Occipital lobe (tissue), 1 donor: ENCODE measurements at regions not wholly inside any gene's neighbourhood (a gene's known extent, or its start where the extent isn't known, plus 50 kb on each side); places are given as distances from the start of the nearest gene placed in this dataset.

Source experiments
- DNase-seq: peaks from one replicate; lab custom pipeline; 2025; lab: John Stamatoyannopoulos, UW

- DNase-seq = no peak
Measured at GRCh38 chrX:39935411-39936064, 162.2 kb downstream of the BCOR start.

- DNase-seq = no peak
Measured at GRCh38 chrX:39936886-39937770, 160.6 kb downstream of the BCOR start.

GRCh38 chrX:39938466-39938865 lies 159.3 kb downstream of the BCOR start:
- DNase-seq = no peak

- no peak for DNase-seq
Measured at GRCh38 chrX:39939678-39940077, 158.1 kb downstream of the BCOR start.

- no peak for DNase-seq
Measured at GRCh38 chrX:39941332-39941920, 156.3 kb downstream of the BCOR start.

- no peak for DNase-seq
Measured at GRCh38 chrX:39944416-39944815, 153.3 kb downstream of the BCOR start.

GRCh38 chrX:39945709-39946108 lies 152.0 kb downstream of the BCOR start:
- DNase-seq = no peak

GRCh38 chrX:39946822-39947221 lies 150.9 kb downstream of the BCOR start:
- no peak for DNase-seq

- DNase-seq = no peak
Measured at GRCh38 chrX:39948582-39948981, 149.2 kb downstream of the BCOR start.

GRCh38 chrX:39950018-39950688 lies 147.6 kb downstream of the BCOR start:
- no peak for DNase-seq

- DNase-seq = no peak
Measured at GRCh38 chrX:39952989-39953388, 144.8 kb downstream of the BCOR start.

GRCh38 chrX:39953879-39954278 lies 143.9 kb downstream of the BCOR start:
- no peak for DNase-seq

GRCh38 chrX:39954851-39955250 lies 142.9 kb downstream of the BCOR start:
- no peak for DNase-seq

- no peak for DNase-seq
Measured at GRCh38 chrX:39955625-39956024, 142.1 kb downstream of the BCOR start.

GRCh38 chrX:39956803-39957394 lies 140.9 kb downstream of the BCOR start:
- no peak for DNase-seq

- no peak for DNase-seq
Measured at GRCh38 chrX:39957816-39958566, 139.8 kb downstream of the BCOR start.

- DNase-seq = no peak
Measured at GRCh38 chrX:39958850-39959249, 138.9 kb downstream of the BCOR start.

GRCh38 chrX:39960219-39960618 lies 137.5 kb downstream of the BCOR start:
- no peak for DNase-seq

- no peak for DNase-seq
Measured at GRCh38 chrX:39961441-39961840, 136.3 kb downstream of the BCOR start.

- DNase-seq = no peak
Measured at GRCh38 chrX:39965051-39965573, 132.6 kb downstream of the BCOR start.

- DNase-seq = no peak
Measured at GRCh38 chrX:39966176-39966575, 131.6 kb downstream of the BCOR start.
